ENCODE measurements at regions not wholly inside any gene's neighbourhood (a gene's known extent, or its start where the extent isn't known, plus 50 kb on each side); places are given as distances from the start of the nearest gene placed in this dataset.

DNA sequence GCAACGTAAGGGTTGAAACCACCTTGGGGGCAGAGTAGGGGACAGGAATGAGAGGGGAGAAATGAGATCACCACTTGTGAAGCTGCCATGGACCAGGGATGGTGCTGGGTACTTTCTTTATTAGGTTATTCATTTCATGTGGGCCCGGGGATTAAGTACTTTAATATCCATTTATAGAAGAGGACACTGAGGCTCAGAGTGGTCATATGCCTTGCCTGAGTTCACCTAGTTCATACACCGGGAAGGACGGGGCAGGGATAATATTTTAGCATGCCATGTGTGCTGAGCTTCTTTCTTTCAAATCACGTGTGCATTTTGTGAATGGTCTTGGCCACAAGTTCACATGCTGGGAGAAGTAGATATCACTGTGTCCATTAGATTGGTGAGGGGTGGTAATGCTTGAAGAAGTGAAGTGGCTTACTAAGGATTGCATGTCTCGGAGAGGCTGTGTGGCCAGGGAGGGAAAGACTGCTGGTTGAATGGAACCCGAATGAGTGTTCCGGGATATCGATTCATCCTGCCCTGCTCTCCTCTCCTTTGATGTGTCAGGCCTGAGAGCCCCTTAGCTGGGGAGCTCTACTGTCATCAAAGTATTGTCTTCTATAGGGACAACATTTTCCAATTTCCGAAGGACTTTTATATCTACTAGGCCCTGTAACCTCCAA is 187.1 kb downstream of the MYCN start:
- no peak for DNase-seq

DNA sequence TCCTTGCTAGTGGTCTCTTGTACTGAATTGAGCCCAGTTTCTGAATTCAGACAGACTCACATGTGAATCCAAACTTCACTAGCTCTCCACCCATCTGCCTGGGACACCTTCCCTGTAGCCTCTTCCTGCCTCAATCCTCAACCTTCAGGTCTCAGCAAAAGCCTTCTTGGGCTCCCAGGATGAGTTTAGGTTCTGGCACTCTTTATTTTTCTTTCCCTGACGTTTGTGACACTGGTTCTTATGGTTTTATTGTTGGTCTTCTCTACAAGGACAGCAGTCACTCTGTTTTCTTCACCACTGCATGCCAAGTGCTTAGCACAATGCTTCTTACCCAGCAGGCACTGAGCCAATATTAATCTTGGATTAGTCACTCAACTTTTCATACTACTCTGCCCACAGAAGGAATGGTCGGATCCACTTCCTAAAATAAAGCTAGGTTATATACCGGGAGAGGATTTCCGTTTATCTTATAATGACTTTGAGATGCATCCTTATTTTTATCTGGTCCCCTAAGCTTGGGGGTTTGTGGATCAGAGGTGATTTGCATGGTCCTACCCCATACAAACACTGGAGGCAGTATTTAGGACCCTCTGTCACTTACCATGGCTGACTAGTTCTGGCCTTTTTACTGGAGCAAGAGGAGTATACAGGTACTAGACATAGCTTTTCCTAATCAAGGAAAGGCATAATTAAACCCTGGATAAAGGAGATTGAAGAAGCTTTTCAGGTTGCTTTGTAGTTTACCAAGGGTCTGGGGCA is 186.3 kb downstream of the MYCN start:
- no peak for DNase-seq

GRCh38 chr2:16125614-16126516 is 185.5 kb downstream of the MYCN start:
- no peak for DNase-seq

DNA sequence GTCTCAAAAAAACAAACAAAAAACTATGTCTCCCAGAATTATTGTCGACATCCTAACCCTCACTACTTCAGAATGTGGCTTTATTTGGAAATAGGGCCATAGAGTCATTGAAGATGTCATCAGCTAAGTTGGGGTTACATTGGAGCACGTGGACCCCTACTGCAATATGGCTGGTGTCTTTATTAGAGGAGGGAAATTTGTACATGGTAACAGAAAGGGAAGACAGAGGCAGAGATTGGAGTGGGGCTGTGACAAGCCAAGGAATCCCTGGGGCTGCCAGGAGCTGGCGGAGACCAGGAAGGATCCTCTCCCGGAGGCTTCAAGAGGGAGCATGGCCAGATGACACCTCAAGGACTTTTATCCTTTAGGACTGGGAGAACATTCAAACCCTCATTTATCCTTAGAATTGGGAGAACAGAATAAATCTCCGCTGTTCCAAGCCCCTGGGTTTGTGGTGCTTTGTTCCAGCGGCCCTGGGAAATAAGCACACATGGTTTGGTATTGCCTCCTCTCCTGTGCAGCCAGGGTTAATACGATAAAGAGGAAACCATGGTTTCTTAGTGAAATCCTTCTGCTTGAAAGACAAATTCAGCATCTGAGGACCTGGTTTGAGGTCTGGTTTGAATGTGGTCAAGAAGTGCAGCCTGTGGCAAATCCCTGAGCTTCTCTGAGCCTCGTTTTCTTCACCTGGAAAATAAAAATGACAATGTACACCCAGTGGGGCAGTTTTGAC is 184.7 kb downstream of the MYCN start:
- no peak for DNase-seq

DNA sequence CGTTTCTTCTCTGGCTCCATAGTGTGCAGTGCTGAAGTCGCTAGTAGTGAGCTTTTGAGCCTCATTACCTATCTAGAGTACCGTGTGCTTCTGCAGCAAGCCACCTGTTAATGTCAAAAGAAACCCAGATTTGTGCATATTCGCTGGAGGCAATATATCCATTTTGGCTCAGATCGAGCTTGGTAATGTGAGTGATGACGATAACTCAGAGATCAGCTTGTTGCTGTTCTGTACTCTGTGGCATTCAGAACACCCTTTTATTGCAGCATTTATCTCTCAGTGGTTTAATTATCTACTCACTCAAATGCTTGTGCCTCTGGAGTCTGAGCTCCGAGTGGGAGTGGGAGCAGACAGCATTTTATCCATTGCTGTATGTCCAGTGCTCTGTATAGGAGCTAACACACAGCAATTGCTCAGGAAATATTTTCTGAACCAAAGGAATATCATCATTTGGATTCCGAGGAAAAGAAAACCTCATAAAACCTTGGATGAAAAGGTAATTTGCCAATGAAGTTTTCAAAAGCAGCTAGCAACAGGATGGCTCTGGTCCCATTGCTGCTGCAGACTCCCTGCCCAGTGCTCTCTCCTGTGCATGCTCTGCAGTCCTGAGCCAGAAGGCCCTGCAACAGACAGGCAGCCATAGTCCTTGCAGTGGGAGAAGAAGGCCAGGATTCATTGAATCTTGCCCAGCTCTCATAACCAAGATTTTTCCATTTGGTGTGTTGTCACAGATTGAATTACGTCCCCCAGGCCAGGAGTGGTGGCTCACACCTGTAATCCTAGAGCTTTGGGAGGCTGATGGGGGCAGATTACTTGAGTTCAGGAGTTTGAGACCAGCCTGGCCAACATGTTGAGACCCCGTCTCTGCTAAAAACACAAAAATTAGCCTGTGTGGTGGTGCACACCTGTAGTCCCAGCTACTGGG is 183.8 kb downstream of the MYCN start:
- no peak for DNase-seq

DNA sequence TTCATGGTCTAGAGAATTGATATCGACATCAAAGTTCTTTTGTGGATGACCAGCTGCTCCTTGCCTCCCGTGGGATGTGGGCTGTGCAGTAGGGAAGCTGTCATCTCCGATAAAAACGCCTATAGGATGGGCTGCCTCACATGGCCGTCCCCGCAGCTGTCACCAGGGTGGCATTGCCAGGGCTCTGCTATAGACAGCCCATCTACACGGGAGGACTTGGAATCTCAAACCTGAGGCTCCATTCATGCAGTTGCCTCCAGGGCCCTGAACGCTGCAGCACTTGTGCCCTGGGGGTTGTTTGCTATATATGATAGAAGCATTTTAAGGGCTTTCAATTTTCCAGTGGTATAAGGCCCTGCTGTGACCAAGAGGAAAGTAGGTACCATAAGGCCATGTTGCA is 183.1 kb downstream of the MYCN start:
- no peak for DNase-seq

DNA sequence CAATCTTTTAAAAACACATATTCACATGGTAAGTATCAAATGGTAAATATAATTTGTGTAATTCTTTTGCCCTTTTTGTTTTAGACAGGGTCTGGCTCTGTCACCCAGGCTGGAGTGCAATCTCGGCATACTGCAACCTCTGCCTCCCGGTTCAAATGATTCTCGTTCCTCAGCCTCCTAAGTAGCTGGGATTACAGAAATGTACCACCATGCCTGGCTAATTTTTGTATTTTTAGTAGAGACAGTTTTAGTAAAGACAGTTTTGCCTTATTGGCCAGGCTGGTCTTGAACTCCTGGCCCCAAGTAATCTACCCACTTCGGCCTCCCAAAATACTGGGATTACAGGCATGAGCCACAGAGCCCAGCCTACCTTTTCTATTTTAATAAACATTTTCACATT is 182.2 kb downstream of the MYCN start:
- no peak for DNase-seq

GRCh38 chr2:16121986-16122390 is 181.6 kb downstream of the MYCN start:
- no peak for DNase-seq

- no peak for DNase-seq
Observed at GRCh38 chr2:16121231-16121985, 181.1 kb downstream of the MYCN start.

GRCh38 chr2:16120591-16121180 is 180.3 kb downstream of the MYCN start:
- no peak for DNase-seq

DNA sequence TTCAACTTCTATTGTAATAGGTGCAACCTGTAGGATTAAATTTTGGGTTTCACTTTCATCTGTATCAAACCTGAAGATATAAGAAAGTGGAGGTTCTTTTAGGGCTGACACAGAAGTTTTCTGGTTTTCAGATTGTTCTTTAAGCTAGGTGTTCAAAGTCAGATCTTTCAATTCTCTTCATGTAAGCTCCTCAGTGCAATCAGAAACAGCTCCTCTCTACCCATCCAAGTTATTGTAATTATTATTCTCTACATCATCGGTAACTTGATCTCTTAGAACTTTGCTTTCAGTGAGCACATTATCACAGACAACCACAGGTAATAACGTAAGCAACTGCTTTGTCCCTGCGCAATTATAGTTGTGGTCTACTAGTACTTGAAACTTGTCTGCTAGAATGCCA is 179.4 kb downstream of the MYCN start:
- DNase-seq = no peak

GRCh38 chr2:16118611-16119590 is 178.6 kb downstream of the MYCN start:
- DNase-seq = no peak

DNA sequence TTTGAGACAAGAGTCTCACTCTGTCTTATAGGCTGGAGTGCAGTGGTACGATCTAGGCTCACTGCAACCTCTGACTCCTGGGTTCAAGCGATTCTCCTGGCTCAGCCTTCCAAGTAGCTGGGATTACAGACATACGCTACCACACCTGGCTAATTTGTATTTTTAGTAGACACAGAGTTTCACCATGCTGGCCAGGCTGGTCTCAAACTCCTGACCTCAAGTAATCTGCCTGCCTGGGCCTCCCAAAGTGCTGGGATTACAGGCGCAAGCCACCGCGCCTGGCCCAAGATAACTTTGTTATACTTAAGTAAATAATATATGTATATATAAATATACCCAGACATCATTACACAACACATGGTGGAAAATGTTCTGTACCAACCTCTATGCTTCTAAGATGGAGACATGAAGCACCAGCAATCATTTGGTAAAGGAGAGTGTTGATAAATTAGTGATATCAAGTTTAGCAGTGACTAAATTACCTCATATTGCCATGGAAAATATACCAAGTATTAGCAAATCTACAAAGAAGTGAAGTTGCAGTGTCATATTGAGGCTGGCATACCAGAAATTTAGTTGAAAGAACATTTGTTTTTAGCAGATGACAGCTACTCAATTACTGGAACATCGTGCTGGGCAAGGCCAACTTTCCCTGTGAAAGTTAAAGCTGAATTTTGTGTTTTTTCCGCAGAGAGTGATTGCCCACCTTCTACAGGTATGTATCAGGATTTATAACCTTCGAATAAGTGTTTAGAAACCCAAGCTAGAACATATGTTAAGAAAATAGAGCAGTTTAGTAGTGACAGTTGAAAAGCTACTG is 177.7 kb downstream of the MYCN start:
- DNase-seq = no peak

DNA sequence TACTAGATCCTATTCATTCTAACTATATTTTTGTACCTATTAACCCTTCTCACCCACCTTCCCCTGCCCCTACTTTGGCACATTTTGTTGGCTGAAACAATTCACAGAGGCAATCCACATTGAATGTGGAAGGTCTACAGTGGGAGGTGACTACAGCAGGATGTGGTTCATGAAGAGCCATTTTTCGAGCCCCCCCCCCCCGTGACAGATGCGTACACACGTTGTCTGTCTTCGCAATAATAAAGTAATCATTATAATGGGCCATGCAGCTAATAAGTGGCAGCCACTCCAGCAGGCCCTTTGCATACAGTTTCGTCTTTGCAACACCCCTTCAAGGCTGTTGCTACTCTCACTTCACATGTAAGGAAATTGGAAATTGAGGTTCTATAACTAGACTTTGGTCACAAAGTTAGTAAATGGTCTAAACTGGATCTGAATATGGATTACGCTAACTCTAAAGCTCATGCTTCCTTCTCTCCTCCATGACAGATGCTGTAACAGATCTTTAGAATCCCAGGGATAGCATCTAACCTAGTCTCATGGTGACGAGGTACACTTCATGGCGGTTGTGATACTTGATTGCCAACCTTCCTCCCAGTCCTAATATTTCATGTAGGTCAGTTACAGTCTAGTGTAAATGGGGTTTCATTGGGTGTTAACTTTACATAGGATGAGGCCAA is 176.8 kb downstream of the MYCN start:
- DNase-seq = no peak

DNA sequence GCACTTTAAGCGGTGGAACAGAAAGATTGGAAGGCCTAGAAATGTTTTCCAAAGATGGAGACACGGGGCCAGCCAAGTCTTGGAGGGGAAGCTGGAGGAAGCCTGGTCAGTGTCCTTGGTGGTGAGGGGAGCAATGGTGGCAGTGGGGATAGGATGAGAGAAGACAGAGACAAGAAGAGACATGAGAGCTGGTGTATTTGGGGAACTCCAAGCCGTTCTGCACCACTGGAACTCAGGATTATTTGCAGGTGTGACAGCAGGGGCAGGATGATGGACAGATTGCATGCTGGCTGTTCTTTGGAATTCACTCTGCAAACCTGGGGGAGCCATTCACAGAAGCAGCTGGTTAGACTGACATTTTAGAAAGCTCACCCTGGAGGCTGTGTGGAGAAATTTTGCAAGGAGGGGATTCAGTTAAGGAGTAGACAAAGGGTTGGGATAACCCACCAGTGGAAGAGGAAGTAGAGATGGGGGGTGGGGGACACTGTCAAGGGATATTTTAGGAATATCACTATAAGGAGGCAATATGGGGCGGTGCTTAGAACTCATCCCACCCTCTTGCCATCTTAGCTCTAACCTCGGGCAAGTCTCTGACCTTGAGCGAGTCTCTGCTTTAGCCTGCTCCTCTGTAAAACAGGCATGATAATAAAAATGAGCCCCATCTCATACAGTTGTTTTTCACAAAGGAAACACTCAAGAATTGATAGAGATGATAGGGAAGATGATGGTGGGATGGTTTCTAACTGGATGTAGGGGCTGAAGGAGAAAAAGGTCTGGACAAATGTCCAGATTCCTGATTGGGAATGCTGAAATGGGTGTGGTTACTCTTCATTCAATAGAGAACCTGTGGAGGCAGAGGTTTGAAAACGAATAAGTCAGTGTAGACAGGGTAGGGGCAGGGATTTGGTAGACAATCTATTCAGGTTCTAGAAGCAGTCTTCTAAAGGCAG is 175.8 kb downstream of the MYCN start:
- no peak for DNase-seq

DNA sequence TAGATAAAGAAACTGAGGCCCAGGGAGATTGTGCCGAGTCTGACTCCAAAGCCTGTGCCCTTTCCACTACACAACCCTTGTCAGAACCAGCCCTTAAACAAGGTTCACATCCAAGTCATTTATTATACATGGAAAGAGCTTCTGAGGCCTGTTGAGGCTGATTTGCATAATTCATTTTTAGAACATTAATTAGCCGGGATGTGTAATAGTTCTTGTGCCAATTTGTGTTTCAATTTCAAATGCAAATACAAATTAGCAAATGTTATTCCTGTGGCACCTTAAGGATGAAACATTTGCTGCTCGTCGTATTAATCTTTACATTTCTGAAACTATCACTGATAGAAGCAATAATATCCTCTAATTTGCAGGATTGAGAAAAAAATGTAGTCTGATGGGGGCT is 174.9 kb downstream of the MYCN start:
- no peak for DNase-seq

Data from fibroblast of skin of back (primary cell).